NOMO-1 treated with dmso at 0.1 percent for 144 hours (cell line): ENCODE measurements at regions not wholly inside any gene's neighbourhood (a gene's known extent, or its start where the extent isn't known, plus 50 kb on each side); places are given as distances from the start of the nearest gene placed in this dataset.
"Not testable (repeated sequence)": the region's sequence is repeated elsewhere in the genome, so short reads cannot be mapped to it uniquely, and the experiment has no call there.

Source experiments
- DNase-seq: peaks from one replicate; lab custom pipeline; 2025; ENCODE audit not compliant: unreplicated experiment; lab: John Stamatoyannopoulos, UW

- DNase-seq, result no peak
These were observed 499.4 kb upstream of the API5 start for GRCh38 chr11:42812361-42812760.

- no peak for DNase-seq
These were observed 498.8 kb upstream of the API5 start for GRCh38 chr11:42812960-42813359.

GRCh38 chr11:42816471-42816870, 495.3 kb upstream of the API5 start:
- DNase-seq, result no peak

- DNase-seq, result no peak
These were observed 492.7 kb upstream of the API5 start for GRCh38 chr11:42819126-42819525.

GRCh38 chr11:42822188-42822587, 489.6 kb upstream of the API5 start:
- not testable (repeated sequence) for DNase-seq

GRCh38 chr11:42823546-42823945, 488.2 kb upstream of the API5 start:
- no peak for DNase-seq

- no peak for DNase-seq
These were observed 487.7 kb upstream of the API5 start for GRCh38 chr11:42824067-42824466.

- no peak for DNase-seq
These were observed 486.2 kb upstream of the API5 start for GRCh38 chr11:42825598-42825997.

GRCh38 chr11:42827845-42828244, 484.0 kb upstream of the API5 start:
- no peak for DNase-seq

GRCh38 chr11:42837994-42838393, 473.8 kb upstream of the API5 start:
- no peak for DNase-seq

- no peak for DNase-seq
These were observed 471.5 kb upstream of the API5 start for GRCh38 chr11:42840176-42840829.

GRCh38 chr11:42840860-42841259, 470.9 kb upstream of the API5 start:
- DNase-seq, result no peak

- no peak for DNase-seq
These were observed 470.2 kb upstream of the API5 start for GRCh38 chr11:42841556-42841955.

GRCh38 chr11:42849362-42849761, 462.4 kb upstream of the API5 start:
- DNase-seq, result no peak

- no peak for DNase-seq
These were observed 454.5 kb upstream of the API5 start for GRCh38 chr11:42857344-42857743.

- DNase-seq, result no peak
These were observed 441.3 kb upstream of the API5 start for GRCh38 chr11:42870480-42870879.

- not testable (repeated sequence) for DNase-seq
These were observed 437.9 kb upstream of the API5 start for GRCh38 chr11:42873800-42874405.

- DNase-seq, result not testable (repeated sequence)
These were observed 430.5 kb upstream of the API5 start for GRCh38 chr11:42881335-42881734.

- DNase-seq, result no peak
These were observed 421.0 kb upstream of the API5 start for GRCh38 chr11:42890773-42891172.

GRCh38 chr11:42901084-42901483, 410.7 kb upstream of the API5 start:
- DNase-seq, result no peak

- DNase-seq, result no peak
These were observed 405.6 kb upstream of the API5 start for GRCh38 chr11:42906226-42906625.

GRCh38 chr11:42913731-42914130, 398.1 kb upstream of the API5 start:
- no peak for DNase-seq

GRCh38 chr11:42923651-42924050, 388.1 kb upstream of the API5 start:
- DNase-seq, result no peak
